ENCODE measurements at regions not wholly inside any gene's neighbourhood (a gene's known extent, or its start where the extent isn't known, plus 50 kb on each side); places are given as distances from the start of the nearest gene placed in this dataset.

GRCh38 chr7:32346253-32346652 lies 143.9 kb downstream of the LSM5 start:
- TF ChIP-seq GABPA (IDR thresholded peaks at IDR 0.05 in 1 of 2, conservative IDR thresholded peaks at IDR 0.05 in 1 of 2) (no peak), CTCF (IDR thresholded peaks at IDR 0.05; ENCODE audit: low read depth, low read length, missing input control) (no peak), HNF4A (conservative IDR thresholded peaks at IDR 0.05) (no peak)
- TF ChIP-seq, protein P1, sequence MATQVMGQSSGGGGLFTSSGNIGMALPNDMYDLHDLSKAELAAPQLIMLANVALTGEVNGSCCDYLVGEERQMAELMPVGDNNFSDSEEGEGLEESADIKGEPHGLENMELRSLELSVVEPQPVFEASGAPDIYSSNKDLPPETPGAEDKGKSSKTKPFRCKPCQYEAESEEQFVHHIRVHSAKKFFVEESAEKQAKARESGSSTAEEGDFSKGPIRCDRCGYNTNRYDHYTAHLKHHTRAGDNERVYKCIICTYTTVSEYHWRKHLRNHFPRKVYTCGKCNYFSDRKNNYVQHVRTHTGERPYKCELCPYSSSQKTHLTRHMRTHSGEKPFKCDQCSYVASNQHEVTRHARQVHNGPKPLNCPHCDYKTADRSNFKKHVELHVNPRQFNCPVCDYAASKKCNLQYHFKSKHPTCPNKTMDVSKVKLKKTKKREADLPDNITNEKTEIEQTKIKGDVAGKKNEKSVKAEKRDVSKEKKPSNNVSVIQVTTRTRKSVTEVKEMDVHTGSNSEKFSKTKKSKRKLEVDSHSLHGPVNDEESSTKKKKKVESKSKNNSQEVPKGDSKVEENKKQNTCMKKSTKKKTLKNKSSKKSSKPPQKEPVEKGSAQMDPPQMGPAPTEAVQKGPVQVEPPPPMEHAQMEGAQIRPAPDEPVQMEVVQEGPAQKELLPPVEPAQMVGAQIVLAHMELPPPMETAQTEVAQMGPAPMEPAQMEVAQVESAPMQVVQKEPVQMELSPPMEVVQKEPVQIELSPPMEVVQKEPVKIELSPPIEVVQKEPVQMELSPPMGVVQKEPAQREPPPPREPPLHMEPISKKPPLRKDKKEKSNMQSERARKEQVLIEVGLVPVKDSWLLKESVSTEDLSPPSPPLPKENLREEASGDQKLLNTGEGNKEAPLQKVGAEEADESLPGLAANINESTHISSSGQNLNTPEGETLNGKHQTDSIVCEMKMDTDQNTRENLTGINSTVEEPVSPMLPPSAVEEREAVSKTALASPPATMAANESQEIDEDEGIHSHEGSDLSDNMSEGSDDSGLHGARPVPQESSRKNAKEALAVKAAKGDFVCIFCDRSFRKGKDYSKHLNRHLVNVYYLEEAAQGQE (IDR thresholded peaks at IDR 0.05) = no peak
- TF ChIP-seq, protein P2, sequence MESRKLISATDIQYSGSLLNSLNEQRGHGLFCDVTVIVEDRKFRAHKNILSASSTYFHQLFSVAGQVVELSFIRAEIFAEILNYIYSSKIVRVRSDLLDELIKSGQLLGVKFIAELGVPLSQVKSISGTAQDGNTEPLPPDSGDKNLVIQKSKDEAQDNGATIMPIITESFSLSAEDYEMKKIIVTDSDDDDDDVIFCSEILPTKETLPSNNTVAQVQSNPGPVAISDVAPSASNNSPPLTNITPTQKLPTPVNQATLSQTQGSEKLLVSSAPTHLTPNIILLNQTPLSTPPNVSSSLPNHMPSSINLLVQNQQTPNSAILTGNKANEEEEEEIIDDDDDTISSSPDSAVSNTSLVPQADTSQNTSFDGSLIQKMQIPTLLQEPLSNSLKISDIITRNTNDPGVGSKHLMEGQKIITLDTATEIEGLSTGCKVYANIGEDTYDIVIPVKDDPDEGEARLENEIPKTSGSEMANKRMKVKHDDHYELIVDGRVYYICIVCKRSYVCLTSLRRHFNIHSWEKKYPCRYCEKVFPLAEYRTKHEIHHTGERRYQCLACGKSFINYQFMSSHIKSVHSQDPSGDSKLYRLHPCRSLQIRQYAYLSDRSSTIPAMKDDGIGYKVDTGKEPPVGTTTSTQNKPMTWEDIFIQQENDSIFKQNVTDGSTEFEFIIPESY (IDR thresholded peaks at IDR 0.05) = no peak
